ENCODE measurements at regions not wholly inside any gene's neighbourhood (a gene's known extent, or its start where the extent isn't known, plus 50 kb on each side); places are given as distances from the start of the nearest gene placed in this dataset.
"Not testable (repeated sequence)": the region's sequence is repeated elsewhere in the genome, so short reads cannot be mapped to it uniquely, and the experiment has no call there.

DNA sequence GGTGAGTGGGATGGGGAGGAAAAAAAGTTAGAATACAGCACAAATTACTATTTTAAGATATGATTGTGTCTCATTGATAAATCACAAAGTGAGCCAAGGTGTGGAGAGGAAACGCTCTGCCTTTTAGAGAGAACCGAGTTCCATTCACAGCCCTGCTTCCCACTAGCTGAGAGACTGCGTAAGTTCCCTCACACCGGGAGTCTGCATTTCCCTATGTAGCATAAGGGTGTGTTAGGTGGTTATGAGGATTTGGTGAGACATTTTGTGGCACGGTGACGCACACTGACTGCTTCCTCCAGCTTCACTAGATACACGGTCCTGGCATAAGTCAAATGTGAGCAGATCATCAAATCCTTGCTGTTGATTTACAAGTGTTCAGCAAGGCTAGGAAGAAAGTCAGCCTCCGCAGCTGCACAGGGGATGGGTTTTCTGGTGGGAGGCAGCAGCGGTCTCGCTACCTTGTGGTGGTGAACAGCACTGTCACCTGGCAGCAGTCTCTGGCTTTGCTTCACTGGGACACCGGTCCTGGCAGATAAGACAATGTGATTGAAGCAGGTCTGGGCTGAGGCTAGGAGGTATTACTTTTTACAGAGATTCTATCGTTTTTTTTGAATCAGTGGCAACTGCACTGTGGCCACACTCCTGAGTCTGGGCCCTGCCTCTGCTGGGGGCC lies 312.2 kb upstream of the B3GAT1 start:
- intact Hi-C loops (cut with DNase I; ENCODE audit: low total_unique reads): no loop called here
- no peak overlapping the region for H3K4me3 ChIP-seq (ENCODE audit: low read depth, poor library complexity, severe bottlenecking)
- DNase-seq (ENCODE audit: low spot score in 2 of 2): peak in 1 of 2 donors; percentile 46

DNA sequence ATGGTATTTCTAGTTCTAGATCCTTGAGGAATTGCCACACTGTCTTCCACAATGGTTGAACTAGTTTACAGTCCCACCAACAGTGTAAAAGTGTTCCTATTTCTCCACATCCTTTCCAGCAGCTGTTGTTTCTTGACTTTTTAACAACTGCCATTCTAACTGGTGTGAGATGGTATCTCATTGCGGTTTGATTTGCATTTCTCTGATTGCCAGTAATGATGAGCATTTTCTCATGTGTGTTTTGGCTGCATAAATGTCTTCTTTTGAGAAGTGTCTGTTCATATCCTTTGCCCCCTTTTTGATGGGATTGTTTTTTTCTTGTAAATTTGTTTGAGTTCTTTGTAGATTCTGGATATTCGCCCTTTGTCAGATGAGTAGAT lies 308.6 kb upstream of the B3GAT1 start:
- intact Hi-C loops (cut with DNase I; ENCODE audit: low total_unique reads); DNase-seq (ENCODE audit: low spot score in 2 of 2); H3K4me3 ChIP-seq (ENCODE audit: low read depth, poor library complexity, severe bottlenecking): not testable (repeated sequence)
- WGBS, 2 donors: 87 to 88% methylated on average over 2 of the region's 2 CpGs

More for the DNA sequence above, 312.2 kb upstream of the B3GAT1 start:
- TF ChIP-seq, protein P1, sequence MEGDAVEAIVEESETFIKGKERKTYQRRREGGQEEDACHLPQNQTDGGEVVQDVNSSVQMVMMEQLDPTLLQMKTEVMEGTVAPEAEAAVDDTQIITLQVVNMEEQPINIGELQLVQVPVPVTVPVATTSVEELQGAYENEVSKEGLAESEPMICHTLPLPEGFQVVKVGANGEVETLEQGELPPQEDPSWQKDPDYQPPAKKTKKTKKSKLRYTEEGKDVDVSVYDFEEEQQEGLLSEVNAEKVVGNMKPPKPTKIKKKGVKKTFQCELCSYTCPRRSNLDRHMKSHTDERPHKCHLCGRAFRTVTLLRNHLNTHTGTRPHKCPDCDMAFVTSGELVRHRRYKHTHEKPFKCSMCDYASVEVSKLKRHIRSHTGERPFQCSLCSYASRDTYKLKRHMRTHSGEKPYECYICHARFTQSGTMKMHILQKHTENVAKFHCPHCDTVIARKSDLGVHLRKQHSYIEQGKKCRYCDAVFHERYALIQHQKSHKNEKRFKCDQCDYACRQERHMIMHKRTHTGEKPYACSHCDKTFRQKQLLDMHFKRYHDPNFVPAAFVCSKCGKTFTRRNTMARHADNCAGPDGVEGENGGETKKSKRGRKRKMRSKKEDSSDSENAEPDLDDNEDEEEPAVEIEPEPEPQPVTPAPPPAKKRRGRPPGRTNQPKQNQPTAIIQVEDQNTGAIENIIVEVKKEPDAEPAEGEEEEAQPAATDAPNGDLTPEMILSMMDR (IDR thresholded peaks at IDR 0.05): no peak
- no peak for TF ChIP-seq POLR2A (IDR thresholded peaks at IDR 0.05)
- WGBS, 2 donors: 78 to 80% methylated on average over 12 of the region's 12 CpGs

DNA sequence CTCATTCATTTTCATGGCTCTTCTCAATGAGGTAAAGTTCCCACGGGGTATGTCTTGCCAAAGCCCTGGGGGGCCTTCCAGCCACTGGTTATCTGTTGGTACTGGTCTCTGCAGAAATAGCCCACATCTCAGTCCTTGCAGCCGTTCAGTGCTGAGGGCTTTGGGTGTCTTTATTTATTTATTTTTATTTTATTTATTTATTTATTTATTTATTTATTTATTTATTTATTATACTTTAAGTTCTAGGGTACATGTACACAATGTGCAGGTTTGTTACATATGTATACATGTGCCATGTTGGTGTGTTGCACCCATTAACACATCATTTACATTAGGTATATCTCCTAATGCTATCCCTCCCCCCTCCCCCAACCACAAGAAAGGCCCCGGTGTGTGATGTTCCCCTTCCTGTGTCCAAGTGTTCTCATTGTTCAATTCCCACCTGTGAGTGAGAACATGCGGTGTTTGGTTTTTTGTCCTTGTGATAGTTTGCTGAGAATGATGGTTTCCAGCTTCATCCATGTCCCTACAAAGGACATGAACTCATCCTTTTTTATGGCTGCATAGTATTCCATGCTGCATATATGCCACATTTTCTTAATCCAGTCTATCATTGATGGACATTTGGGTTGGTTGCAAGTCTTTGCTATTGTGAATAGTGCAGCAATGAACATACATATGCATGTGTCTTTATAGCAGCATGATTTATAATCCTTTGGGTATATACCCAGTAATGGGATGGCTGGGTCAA lies 308.1 kb upstream of the B3GAT1 start:
- H3K4me3 ChIP-seq (ENCODE audit: low read depth, poor library complexity, severe bottlenecking); DNase-seq (ENCODE audit: low spot score in 2 of 2); intact Hi-C loops (cut with DNase I; ENCODE audit: low total_unique reads): not testable (repeated sequence)
- 73 to 81% methylated on average over 4 of the region's 4 CpGs for WGBS, 2 donors

DNA sequence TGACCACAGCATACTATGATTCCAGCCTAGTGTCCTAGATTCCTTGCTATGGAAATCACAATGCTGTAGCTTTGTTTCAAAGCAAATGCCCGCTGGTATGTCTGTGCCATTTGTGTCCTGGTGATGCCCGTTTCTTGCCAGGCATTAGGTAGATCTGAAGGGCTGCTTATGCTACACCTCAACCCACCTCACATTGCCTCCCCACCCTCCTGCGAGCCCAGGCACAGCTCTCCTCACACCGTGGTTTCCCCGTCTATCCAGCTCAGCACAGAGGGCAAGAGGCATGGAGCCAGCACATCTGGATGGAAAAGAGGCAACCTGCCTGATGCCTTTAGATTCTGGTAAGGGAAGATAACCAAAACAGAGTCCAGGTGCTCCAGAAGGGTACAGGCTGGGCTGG lies 307.4 kb upstream of the B3GAT1 start:
- TF ChIP-seq POLR2A (IDR thresholded peaks at IDR 0.05): no peak
- TF ChIP-seq, protein P1 (IDR thresholded peaks at IDR 0.05): no peak
- DNase-seq (ENCODE audit: low spot score in 2 of 2): peak in 1 of 2 donors; percentile 52
- 70 to 74% methylated on average over 5 of the region's 5 CpGs for WGBS, 2 donors
- intact Hi-C loops (cut with DNase I; ENCODE audit: low total_unique reads): no loop called here
- H3K4me3 ChIP-seq (ENCODE audit: low read depth, poor library complexity, severe bottlenecking): no peak overlapping the region

DNA sequence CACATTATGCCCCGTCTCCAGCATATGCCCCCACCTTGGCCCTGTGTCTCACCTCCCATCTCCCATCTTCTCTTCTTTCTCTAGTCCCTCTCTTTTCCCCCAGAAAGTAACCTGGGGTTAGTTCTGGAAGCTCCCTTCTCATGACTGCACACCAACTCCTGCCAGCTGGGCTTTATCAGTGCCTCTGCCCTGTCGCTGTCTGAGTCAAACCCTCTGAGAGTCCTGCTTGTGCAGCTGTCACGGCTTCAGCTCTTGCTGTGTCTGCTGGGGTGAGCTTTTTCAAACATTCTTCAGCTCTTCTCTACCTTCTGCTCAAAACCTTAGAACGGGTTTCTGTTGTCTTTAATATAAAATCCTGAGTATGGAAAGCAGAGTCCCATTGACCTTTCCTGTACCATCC lies 304.5 kb upstream of the B3GAT1 start:
- intact Hi-C loops (cut with DNase I; ENCODE audit: low total_unique reads): no loop called here
- 70 to 78% methylated on average over 4 of the region's 4 CpGs for WGBS, 2 donors
- DNase-seq (ENCODE audit: low spot score in 2 of 2): peak in 1 of 2 donors; percentile 39
- no peak overlapping the region for H3K4me3 ChIP-seq (ENCODE audit: low read depth, poor library complexity, severe bottlenecking)
- no peak for TF ChIP-seq POLR2A (IDR thresholded peaks at IDR 0.05)
- TF ChIP-seq, protein P1 (IDR thresholded peaks at IDR 0.05): no peak

DNA sequence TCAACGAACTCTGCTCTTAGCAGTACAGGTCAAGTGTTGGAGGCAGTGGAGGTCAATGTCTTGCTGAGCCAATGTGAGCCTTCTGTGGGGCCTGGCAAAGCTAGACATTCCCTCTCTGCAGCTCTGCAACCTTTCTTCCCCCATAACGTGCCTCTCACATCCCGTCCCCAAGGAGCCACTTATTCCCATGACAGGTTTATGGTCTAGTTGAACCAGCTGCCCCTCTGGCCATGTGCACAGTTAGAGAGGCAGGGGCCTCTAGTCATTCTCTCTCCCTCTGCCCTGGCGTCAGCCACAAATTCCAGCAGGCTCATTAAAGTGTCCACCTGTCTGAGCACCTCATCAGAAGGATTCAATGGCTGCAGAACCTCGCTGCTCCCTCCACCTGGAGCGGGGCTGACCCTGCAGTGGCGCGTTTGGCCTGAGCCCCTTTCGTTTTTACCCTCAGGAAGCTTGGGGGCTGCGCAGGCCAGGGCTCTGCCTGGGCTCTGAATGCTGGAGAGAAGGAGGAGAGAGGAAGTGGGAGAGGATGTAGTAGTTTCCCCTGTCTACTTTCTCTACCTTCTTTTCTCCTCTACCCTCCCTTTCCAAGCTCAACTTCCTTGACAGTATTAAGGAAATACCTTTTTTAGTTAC lies 302.1 kb upstream of the B3GAT1 start:
- WGBS, 2 donors: 25 to 31% methylated on average over 10 of the region's 10 CpGs
- H3K4me3 ChIP-seq (ENCODE audit: low read depth, poor library complexity, severe bottlenecking): no peak overlapping the region
- TF ChIP-seq POLR2A (IDR thresholded peaks at IDR 0.05): no peak
- peak in 1 of 2 donors; percentile 37 for DNase-seq (ENCODE audit: low spot score in 2 of 2)
- intact Hi-C loops (cut with DNase I; ENCODE audit: low total_unique reads): no loop called here

Data from lower leg skin (tissue), 4 donors.